WTC11 (cell line): ENCODE measurements at regions not wholly inside any gene's neighbourhood (a gene's known extent, or its start where the extent isn't known, plus 50 kb on each side); places are given as distances from the start of the nearest gene placed in this dataset.

Experiments
- SP1 ChIP-seq: sonication (generic); formaldehyde crosslinking; conservative IDR thresholded peaks from 2 replicates; pipeline ENCODE4 v1.8.1; 2022; ENCODE audit warnings: missing genetic modification reagents
- ZNF416 ChIP-seq: fragments of 250-450 bp; sonication (Bioruptor Pico); IDR thresholded peaks from 2 replicates; pipeline ENCODE4 v1.9.0; 2021; ENCODE audit warnings: mild to moderate bottlenecking, inconsistent platforms
- TF ChIP-seq, protein P1 (sequence below): fragments of 200-600 bp; IDR thresholded peaks from 2 replicates; pipeline ENCODE4 v1.8.0; 2022; ENCODE audit warnings: antibody characterized with exemption
- TF ChIP-seq, protein P2 (sequence below): sonication (generic); formaldehyde crosslinking; IDR thresholded peaks from 2 replicates; pipeline ENCODE4 v1.8.0; 2023; ENCODE audit warnings: mild to moderate bottlenecking, missing genetic modification reagents

DNA sequence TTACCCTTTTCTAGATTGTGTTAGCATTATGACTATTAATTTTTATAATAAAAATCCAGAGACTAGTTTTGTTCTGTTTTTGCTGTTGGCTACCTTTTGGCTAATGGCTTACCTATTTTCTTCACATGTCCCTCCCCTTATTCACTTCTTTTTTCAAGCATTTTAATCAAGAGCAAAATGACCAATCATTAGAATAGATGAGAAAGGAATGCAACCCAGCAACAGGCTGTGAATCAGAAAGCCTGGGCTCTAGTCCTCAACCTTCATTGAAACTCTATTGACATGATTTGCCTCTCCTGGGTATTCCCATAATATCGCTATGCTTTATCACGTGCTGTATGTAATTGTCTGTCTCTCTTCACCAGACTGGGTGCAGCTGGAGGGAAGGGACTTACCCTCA lies 370.1 kb downstream of the IRS1 start:
- TF ChIP-seq SP1 (no peak), ZNF416 (CRISPR knock-in tag) (no peak)
- TF ChIP-seq, protein P1, sequence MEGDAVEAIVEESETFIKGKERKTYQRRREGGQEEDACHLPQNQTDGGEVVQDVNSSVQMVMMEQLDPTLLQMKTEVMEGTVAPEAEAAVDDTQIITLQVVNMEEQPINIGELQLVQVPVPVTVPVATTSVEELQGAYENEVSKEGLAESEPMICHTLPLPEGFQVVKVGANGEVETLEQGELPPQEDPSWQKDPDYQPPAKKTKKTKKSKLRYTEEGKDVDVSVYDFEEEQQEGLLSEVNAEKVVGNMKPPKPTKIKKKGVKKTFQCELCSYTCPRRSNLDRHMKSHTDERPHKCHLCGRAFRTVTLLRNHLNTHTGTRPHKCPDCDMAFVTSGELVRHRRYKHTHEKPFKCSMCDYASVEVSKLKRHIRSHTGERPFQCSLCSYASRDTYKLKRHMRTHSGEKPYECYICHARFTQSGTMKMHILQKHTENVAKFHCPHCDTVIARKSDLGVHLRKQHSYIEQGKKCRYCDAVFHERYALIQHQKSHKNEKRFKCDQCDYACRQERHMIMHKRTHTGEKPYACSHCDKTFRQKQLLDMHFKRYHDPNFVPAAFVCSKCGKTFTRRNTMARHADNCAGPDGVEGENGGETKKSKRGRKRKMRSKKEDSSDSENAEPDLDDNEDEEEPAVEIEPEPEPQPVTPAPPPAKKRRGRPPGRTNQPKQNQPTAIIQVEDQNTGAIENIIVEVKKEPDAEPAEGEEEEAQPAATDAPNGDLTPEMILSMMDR, result no peak
- TF ChIP-seq, protein P2, sequence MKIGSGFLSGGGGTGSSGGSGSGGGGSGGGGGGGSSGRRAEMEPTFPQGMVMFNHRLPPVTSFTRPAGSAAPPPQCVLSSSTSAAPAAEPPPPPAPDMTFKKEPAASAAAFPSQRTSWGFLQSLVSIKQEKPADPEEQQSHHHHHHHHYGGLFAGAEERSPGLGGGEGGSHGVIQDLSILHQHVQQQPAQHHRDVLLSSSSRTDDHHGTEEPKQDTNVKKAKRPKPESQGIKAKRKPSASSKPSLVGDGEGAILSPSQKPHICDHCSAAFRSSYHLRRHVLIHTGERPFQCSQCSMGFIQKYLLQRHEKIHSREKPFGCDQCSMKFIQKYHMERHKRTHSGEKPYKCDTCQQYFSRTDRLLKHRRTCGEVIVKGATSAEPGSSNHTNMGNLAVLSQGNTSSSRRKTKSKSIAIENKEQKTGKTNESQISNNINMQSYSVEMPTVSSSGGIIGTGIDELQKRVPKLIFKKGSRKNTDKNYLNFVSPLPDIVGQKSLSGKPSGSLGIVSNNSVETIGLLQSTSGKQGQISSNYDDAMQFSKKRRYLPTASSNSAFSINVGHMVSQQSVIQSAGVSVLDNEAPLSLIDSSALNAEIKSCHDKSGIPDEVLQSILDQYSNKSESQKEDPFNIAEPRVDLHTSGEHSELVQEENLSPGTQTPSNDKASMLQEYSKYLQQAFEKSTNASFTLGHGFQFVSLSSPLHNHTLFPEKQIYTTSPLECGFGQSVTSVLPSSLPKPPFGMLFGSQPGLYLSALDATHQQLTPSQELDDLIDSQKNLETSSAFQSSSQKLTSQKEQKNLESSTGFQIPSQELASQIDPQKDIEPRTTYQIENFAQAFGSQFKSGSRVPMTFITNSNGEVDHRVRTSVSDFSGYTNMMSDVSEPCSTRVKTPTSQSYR (CRISPR knock-in tag), result no peak
